ENCODE measurements at regions not wholly inside any gene's neighbourhood (a gene's known extent, or its start where the extent isn't known, plus 50 kb on each side); places are given as distances from the start of the nearest gene placed in this dataset.

DNA sequence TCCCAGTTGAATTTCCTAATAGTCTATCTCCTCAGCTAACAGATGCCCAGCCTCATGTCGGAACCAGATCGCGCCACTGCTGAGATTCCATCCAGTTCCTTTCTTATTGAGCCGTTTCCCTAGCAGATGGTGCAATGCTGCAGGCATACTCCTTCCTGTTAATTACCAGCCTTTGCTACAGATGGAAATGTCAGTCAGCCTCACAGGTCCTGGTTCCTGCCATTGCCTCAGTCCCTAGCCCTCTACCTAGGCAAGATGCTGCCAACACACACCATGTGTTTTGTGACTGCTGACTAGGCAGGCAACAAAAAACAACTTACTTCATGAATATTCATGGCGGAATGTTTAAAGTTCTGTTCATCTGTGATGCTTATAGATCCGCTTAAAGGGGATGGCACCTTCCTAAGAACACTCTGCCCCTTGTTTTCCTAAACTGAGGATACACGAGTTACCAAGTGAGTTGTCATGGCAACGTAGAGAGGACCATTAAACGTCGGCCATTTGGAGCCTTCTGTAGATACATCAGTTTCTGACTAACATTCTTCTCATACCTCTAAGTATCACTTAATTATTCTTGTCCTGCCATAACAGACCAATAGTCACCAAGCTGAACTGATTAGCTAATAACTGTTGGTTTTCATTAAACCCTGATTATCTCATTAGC lies 749.5 kb downstream of the RNF144A start:
- in situ Hi-C loops (cut with MboI; ENCODE audit: low sequenced_read_pairs) = no loop called here

GRCh38 chr2:7667260-7667757 lies 750.1 kb downstream of the RNF144A start:
- in situ Hi-C loops (cut with MboI; ENCODE audit: low sequenced_read_pairs) = no loop called here

- in situ Hi-C loops (cut with MboI; ENCODE audit: low sequenced_read_pairs) = no loop called here
These were observed 753.9 kb downstream of the RNF144A start for GRCh38 chr2:7670905-7671641.

DNA sequence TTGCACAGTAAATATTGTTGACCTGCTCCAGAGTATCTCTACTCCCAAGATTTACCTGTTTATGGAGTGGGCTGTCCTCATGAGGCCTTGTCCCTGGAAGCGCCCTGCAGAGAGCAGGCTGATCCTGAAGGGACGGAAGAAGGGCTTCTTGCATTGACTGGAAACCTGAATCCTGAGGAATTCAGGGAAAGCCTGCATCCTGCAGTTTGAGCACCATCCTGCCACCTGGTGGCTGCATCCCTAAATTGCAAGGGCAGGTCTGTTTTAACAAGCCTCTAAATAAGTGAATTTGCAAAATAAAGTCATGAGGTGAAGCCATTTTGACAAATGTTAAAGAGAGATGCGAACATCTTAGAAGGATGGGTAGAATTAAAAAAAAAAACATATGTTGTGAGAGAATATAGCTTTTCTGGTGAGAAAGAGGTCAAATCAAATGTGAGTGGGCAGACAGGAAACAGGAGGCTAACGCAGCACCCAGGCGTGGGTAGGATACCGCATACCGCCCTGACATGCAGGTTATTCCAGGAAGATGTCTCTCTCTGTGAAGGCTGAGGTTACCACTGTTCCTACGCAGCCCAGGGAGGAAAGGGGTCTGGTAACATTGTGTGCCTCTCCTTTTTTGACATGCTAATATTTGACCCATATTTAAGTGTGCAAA lies 754.9 kb downstream of the RNF144A start:
- in situ Hi-C loops (cut with MboI; ENCODE audit: low sequenced_read_pairs) = no loop called here

DNA sequence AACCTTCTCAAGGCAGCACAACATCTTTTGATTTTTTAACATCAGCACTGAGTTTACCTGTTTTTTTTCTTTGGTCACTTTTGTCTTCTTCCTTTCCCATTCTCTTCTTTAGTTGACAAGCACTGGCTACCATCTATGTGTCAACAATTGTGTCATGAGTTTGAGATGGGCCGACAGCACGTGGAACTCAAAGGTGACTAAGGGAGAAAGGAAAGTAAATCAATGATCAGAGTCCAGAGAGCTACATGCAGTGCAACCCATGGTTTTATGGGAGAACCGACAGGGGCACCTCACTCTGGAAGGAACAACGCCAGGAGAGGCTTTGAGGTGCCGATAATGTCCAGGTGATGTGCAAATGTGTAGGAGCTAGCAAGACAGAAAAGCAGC lies 755.5 kb downstream of the RNF144A start:
- in situ Hi-C loops (cut with MboI; ENCODE audit: low sequenced_read_pairs) = no loop called here

DNA sequence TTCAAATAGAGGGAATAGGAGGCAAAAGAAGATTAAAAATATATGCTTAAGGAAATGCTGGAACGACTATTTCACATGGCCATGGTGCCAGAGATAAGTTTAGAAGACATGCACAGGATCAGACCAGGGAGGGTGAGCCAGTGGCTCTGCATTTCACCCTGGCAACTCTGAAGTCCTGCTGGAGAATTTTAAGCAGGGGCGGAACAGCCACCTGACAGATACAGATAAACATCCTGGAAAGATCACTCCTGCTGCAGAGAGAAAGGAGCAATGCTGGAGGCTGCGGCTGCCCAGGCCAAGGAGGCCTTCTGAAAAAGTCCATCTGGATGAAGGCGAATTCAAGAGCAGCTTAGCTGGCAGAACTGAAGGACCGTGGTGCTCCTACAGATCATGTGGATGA lies 755.9 kb downstream of the RNF144A start:
- in situ Hi-C loops (cut with MboI; ENCODE audit: low sequenced_read_pairs) = no loop called here

- in situ Hi-C loops (cut with MboI; ENCODE audit: low sequenced_read_pairs) = no loop called here
These were observed 756.6 kb downstream of the RNF144A start for GRCh38 chr2:7673853-7674252.

DNA sequence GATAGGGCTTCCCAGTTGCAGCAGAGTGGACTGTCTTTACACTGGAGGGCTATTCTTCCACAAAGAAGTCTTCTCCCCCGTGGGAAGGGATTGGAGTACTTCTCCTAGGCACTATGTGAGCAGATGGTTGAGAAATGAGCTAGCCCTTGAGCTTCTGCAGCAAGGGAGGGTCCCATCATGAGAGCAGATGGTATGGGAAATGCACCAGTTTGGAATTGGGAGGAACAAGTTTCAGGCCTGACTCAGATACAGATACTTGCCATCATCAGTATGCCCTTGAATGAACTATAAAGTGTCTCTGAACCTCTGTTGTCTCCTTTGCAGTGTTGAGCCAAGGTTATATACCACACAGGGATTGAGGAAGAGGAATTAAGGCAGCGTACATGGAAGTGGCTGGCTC lies 757.4 kb downstream of the RNF144A start:
- in situ Hi-C loops (cut with MboI; ENCODE audit: low sequenced_read_pairs) = no loop called here

GRCh38 chr2:7676714-7677113 lies 759.5 kb downstream of the RNF144A start:
- in situ Hi-C loops (cut with MboI; ENCODE audit: low sequenced_read_pairs) = no loop called here

DNA sequence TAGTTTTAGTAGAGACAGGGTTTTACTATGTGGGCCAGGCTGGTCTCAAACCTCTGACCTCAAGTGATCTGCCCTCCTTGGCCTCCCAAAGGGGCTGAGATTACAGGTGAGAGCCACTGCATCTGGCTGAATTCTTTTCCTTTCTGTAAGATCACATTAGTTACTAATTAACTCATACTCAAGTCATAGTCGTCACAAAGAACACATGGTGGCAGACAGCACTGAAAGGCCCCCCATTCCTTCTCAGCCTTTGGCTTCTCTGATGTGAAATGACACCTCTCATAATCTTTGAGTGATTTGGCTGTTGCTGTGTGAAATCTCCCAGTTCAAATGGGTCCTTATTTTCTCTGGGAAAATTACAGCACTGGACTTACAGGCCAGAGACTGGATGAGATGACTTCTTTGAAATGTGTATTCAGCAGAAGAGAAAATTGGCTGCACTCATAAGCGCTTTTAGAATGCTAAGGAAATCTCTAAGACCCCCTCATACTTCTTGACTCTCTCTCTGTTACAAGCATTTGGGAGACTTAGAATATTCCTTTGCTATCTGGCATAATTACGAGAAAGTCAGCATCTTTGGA lies 764.8 kb downstream of the RNF144A start:
- in situ Hi-C loops (cut with MboI; ENCODE audit: low sequenced_read_pairs) = no loop called here

- in situ Hi-C loops (cut with MboI; ENCODE audit: low sequenced_read_pairs) = no loop called here
These were observed 766.0 kb downstream of the RNF144A start for GRCh38 chr2:7683196-7683595.

DNA sequence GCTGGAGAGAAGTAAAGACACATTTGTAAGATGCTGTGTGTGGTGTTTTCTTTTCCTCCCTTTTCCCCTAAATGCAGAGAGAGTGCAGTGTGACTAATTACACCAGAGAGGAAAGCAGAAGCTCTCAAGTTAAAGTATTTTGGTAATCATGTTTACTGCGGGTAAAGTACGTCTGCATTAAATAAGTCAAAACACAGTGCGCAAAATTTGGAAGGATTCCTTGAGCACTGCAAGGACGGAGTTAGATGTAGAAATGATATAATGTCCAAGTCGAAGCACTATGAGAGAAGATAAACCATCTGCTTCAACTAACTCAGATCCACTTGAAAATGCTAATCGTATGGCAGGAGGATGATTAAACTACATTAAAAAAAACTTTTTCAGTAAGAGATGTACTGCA lies 766.5 kb downstream of the RNF144A start:
- in situ Hi-C loops (cut with MboI; ENCODE audit: low sequenced_read_pairs) = no loop called here

DNA sequence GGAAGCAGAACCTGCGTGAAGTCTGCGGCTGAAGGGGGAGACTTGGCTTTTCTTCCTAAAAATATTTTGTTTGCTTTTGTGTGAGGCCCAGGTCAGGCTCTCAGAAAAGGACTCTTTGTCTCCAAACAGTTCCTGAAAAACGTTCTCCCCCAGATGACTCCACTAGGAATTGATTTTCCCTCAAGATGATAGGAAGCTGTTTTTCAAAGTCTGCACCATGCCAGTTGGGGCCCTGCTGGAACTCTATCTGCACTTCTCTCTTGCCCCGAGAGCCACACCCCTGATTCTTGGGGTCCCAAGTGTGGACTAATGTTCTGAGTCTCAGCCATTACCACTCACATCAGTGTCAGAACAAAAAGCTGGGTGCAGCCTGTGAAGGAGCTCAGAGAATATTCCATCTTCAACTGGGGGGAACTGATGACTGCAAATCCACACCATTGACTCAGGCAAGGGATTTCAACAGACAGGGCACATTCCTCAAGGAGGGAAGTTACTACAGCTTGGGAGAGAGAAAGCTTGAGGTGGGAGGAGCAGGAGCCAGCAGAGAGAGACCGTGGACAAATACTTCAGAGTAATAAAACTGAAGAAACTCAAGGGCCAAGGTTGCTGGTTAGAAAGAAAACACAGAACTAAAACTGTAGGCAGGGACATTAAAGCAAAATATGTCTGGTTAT lies 768.3 kb downstream of the RNF144A start:
- in situ Hi-C loops (cut with MboI; ENCODE audit: low sequenced_read_pairs) = no loop called here

- in situ Hi-C loops (cut with MboI; ENCODE audit: low sequenced_read_pairs) = no loop called here
These were observed 768.8 kb downstream of the RNF144A start for GRCh38 chr2:7686016-7686385.

DNA sequence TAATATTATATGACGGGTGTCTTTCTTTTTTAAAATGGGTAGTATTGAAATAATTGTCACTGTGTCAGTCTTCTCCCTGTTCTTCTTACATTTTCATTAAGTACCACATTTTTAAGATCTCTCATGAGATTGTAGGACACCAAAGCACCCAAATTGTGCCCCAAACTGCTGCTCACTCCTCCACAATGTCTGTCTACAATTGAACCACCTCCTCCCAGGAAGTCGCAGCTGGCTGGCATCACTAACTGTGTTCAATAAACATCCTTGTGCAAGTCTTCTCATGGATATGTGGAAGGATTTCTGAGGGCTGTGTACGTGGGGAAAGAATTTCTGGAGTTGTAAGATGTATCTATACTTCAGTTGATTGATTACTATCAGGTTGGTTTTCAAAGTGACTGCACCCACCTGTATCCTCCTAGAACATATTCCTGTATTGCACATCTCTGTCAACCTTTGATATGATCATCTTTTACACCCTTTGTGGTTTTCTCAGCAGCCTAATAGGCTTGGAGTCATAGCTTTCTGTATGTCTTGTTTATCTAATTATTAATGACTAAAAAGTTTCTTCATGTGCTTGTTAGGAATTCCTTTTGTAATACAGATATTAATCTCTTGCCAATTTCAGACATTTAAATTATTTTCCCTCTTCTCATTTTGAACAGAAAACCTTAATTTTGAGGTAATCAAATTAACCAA lies 774.9 kb downstream of the RNF144A start:
- in situ Hi-C loops (cut with MboI; ENCODE audit: low sequenced_read_pairs) = no loop called here

DNA sequence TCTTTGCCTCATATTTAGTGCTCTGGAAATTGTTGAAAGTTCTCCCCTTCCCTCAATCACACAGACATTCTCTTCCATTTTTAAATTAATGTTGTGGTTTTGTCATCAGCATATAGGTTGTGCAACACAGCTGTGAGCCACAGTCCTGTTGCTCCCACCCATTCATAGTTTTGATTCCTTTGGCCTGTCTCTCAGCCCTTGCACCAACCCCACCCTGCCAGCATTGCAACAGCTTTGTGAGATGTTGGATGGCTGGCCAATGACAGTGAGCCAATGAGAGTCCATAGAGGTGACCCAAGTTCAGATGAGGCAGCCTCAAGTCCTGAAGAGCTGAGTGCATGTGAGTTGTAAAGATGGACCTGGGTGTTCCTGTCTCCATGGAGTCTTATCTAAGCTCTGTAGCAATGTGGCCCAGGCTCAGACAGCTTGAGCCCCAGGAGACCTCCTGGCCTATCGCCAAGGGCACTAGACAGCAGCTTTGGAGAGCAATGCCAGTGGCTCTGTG lies 775.5 kb downstream of the RNF144A start:
- in situ Hi-C loops (cut with MboI; ENCODE audit: low sequenced_read_pairs) = no loop called here

GRCh38 chr2:7693246-7694075 lies 776.2 kb downstream of the RNF144A start:
- in situ Hi-C loops (cut with MboI; ENCODE audit: low sequenced_read_pairs) = no loop called here

- in situ Hi-C loops (cut with MboI; ENCODE audit: low sequenced_read_pairs) = no loop called here
These were observed 777.1 kb downstream of the RNF144A start for GRCh38 chr2:7694076-7694985.

All from HL-60/S4 treated with phorbol 12-myristate 13-acetate at 8.2 ng/mL for 4 days and 3 days (cell line).